ENCODE measurements at regions not wholly inside any gene's neighbourhood (a gene's known extent, or its start where the extent isn't known, plus 50 kb on each side); places are given as distances from the start of the nearest gene placed in this dataset.
A peak's percentile ranks its signal among the peaks of the same experiment; 100 is the strongest.
"Not testable (repeated sequence)": the region's sequence is repeated elsewhere in the genome, so short reads cannot be mapped to it uniquely, and the experiment has no call there.

DNA sequence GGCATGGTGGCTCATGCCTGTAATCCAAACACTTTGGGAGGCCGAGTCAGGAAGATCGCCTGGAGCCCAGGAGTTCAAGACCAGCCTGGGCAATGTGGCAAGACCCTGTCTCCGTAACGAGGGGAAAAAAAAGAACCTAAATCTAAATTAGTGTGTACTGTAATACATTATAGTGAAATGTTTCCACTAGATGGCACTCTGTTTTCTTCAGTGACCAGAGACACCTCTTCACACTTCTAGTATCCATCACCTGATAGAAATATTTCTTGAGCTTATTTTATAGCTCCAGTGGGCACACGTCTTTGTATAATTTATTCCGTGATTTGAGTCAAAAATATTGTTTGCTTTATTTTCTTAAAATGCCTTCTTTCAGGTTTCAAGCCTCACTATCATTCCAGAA, 600.9 kb upstream of the DIPK2B start:
- no peaks in the 10 kb centered on the region for H3K36me3 ChIP-seq
- no peak for DNase-seq

GRCh38 chrX:45800746-45801453, 600.2 kb upstream of the DIPK2B start:
- DNase-seq; H3K27me3 ChIP-seq; H3K36me3 ChIP-seq; intact Hi-C loops (cut with DNase I); H3K9me3 ChIP-seq; ATAC-seq; H3K27ac ChIP-seq; H3K4me3 ChIP-seq; H3K4me1 ChIP-seq: not testable (repeated sequence)
- 64% methylated on average over 10 of the region's 16 CpGs for WGBS (ENCODE audit: insufficient coverage, low coverage, low lambda C conversion rate, missing lambda C conversion rate)

More for the DNA sequence above, 600.9 kb upstream of the DIPK2B start:
- WGBS (ENCODE audit: insufficient coverage, low coverage, low lambda C conversion rate, missing lambda C conversion rate): 6% methylated on average over 6 of the region's 6 CpGs
- intact Hi-C loops (cut with DNase I): no loop called here
- H3K27ac ChIP-seq: no peak overlapping the region
- ATAC-seq: peak; percentile 55 to 74 (median 64)
- H3K4me3 ChIP-seq: no peak overlapping the region
- H3K4me1 ChIP-seq: no peaks in the 10 kb centered on the region
- TF ChIP-seq, protein P1, sequence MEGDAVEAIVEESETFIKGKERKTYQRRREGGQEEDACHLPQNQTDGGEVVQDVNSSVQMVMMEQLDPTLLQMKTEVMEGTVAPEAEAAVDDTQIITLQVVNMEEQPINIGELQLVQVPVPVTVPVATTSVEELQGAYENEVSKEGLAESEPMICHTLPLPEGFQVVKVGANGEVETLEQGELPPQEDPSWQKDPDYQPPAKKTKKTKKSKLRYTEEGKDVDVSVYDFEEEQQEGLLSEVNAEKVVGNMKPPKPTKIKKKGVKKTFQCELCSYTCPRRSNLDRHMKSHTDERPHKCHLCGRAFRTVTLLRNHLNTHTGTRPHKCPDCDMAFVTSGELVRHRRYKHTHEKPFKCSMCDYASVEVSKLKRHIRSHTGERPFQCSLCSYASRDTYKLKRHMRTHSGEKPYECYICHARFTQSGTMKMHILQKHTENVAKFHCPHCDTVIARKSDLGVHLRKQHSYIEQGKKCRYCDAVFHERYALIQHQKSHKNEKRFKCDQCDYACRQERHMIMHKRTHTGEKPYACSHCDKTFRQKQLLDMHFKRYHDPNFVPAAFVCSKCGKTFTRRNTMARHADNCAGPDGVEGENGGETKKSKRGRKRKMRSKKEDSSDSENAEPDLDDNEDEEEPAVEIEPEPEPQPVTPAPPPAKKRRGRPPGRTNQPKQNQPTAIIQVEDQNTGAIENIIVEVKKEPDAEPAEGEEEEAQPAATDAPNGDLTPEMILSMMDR (IDR thresholded peaks at IDR 0.05): peak; percentile 39 to 54 (median 51)
- no peak for TF ChIP-seq POLR2A (IDR thresholded peaks at IDR 0.05)
- no peaks in the 10 kb centered on the region for H3K9me3 ChIP-seq
- H3K27me3 ChIP-seq: no peaks in the 10 kb centered on the region

DNA sequence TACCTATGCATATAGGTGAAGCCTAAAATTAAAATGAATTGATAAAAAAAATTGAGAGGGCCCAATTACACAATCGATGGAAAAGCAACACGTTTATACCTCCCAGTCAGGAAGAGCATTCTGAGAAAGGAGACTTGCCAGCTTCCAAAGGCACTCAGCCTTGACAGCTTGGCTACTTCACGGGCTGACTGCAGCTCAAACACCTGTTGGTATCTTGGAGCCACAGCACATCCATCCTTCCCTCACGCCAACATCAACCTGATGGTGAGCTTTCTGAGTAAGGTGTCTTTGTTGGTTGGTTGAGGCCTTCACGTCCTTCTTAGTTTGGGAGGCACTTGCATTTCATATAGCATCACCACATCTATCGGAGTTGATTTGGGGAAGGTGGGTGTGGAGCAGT, 598.9 kb upstream of the DIPK2B start:
- H3K4me1 ChIP-seq: no peaks in the 10 kb centered on the region
- H3K27me3 ChIP-seq: no peaks in the 10 kb centered on the region
- no peak for DNase-seq
- no peaks in the 10 kb centered on the region for H3K36me3 ChIP-seq
- intact Hi-C loops (cut with DNase I): no loop called here
- no peak overlapping the region for H3K4me3 ChIP-seq
- no peak overlapping the region for H3K27ac ChIP-seq
- H3K9me3 ChIP-seq: no peaks in the 10 kb centered on the region
- 60% methylated on average over 6 of the region's 6 CpGs for WGBS (ENCODE audit: insufficient coverage, low coverage, low lambda C conversion rate, missing lambda C conversion rate)
- no peak for TF ChIP-seq POLR2A (IDR thresholded peaks at IDR 0.05)
- TF ChIP-seq, protein P1 (IDR thresholded peaks at IDR 0.05): no peak
- ATAC-seq: no peak

DNA sequence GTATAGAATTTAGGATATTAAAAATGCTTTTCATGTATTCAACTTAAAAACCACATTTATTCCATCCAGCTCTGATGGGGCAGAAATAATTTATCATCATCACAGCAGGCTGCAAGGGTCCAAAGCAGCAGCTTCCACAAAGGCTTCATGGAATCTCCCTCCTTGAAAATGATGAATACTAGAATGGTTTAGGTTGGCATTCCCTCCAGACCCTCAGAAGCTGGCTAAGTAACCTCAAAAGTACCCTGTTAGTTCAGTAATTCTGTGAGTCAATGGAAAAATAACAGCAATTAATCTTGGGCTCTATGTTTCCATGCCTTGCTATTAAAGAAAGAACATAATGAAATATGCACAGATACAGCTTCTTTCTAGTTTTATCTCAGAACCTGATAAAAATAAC, 594.9 kb upstream of the DIPK2B start:
- DNase-seq (no peak), ATAC-seq (no peak)
- H3K36me3 ChIP-seq: no peaks in the 10 kb centered on the region
- no peak for TF ChIP-seq POLR2A (IDR thresholded peaks at IDR 0.05)
- TF ChIP-seq, protein P1 (IDR thresholded peaks at IDR 0.05): no peak
- no peak overlapping the region for H3K4me3 ChIP-seq
- H3K27ac ChIP-seq: no peak overlapping the region
- H3K9me3 ChIP-seq: no peaks in the 10 kb centered on the region
- peaks cover 0 to 4% of the 10 kb centered on the region in 2 donors for H3K27me3 ChIP-seq
- no peaks in the 10 kb centered on the region for H3K4me1 ChIP-seq
- intact Hi-C loops (cut with DNase I): no loop called here

- no peaks in the 10 kb centered on the region for H3K4me1 ChIP-seq
- no peak overlapping the region for H3K27ac ChIP-seq
- DNase-seq: no peak
- no peak for ATAC-seq
- intact Hi-C loops (cut with DNase I): no loop called here
- 58% methylated on average over 1 of the region's 1 CpG for WGBS (ENCODE audit: insufficient coverage, low coverage, low lambda C conversion rate, missing lambda C conversion rate)
- TF ChIP-seq POLR2A (IDR thresholded peaks at IDR 0.05): no peak
- TF ChIP-seq, protein P1 (IDR thresholded peaks at IDR 0.05): no peak
- H3K36me3 ChIP-seq: no peaks in the 10 kb centered on the region
- no peak overlapping the region for H3K4me3 ChIP-seq
- H3K27me3 ChIP-seq: peaks cover 0 to 4% of the 10 kb centered on the region in 2 donors
- H3K9me3 ChIP-seq: no peaks in the 10 kb centered on the region
Measured at GRCh38 chrX:45794995-45795337, 594.3 kb upstream of the DIPK2B start.
